ENCODE measurements at regions not wholly inside any gene's neighbourhood (a gene's known extent, or its start where the extent isn't known, plus 50 kb on each side); places are given as distances from the start of the nearest gene placed in this dataset.

DNA sequence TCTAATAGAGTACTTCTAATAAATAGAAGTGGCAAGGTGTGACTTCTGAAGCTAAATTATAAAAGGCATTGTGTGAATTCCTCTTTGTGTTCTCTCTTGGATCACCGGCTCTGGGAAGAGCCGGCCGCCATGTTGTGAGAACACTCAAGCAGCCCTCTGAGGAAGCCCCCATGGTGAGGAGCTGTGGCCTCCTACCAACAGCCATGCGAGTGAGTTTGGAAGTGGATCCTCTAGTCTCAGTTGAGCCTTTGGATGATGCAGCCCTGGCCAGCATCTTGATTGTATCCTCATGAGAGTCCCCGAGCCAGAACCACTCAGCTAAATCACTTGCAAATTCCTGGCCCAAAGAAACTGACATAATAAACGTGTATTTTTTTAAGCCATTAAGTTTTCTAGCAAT, 94.5 kb upstream of the CARD11 start:
- Histone ChIP-seq H2AK5ac (ENCODE audit: low read depth, low read length) (no peak overlapping the region), H3K9me3 (replicated peaks in 1 of 2; ENCODE audit: control insufficient read depth in 2 of 2, insufficient read depth in 1 of 2, low read depth in 1 of 2, low read length in 2 of 2) (peaks cover 0 to 2% of the 10 kb centered on the region in 2 donors), H3K79me1 (ENCODE audit: low read depth, low read length) (no peaks in the 10 kb centered on the region), H3K4me1 (ENCODE audit: control insufficient read depth in 2 of 2, insufficient read depth in 1 of 2, low read depth in 1 of 2, low read length in 2 of 2) (peaks cover 0 to 4% of the 10 kb centered on the region in 2 donors), H3K4ac (ENCODE audit: low read length) (no peak overlapping the region), H3K14ac (ENCODE audit: low read length) (no peak overlapping the region), H3K18ac (ENCODE audit: low read length) (no peak overlapping the region), H3K36me3 (replicated peaks in 1 of 2; ENCODE audit: control insufficient read depth in 2 of 2, insufficient read depth in 2 of 2, low read length in 2 of 2) (no peaks in the 10 kb centered on the region), H3K4me3 (ENCODE audit: low read length in 2 of 2) (no peak overlapping the region), H3K9ac (ENCODE audit: low read depth, low read length, poor library complexity) (no peak overlapping the region), H2BK120ac (ENCODE audit: low read depth, low read length) (no peak overlapping the region), H4K8ac (ENCODE audit: low read depth, low read length) (no peak overlapping the region), H3K23ac (ENCODE audit: low read depth, low read length, poor library complexity) (no peak overlapping the region), H3K27ac (replicated peaks; ENCODE audit: low read length) (no peak overlapping the region), H3K27me3 (ENCODE audit: control insufficient read depth in 3 of 3, insufficient read depth in 3 of 3, low read depth in 1 of 3, low read length in 3 of 3) (no peaks in the 10 kb centered on the region), H2AFZ (ENCODE audit: low read length) (no peak overlapping the region), H4K91ac (ENCODE audit: low read depth, low read length, poor library complexity) (no peak overlapping the region), H2BK5ac (ENCODE audit: low read length) (no peak overlapping the region), H2BK12ac (ENCODE audit: low read length) (no peak overlapping the region), H2BK15ac (ENCODE audit: low read length) (no peak overlapping the region), H3K4me2 (ENCODE audit: insufficient read depth, low read length, poor library complexity, severe bottlenecking) (no peak overlapping the region)
- no CpG with 5 or more reads among the region's 6 CpGs for WGBS, 2 donors (ENCODE audit: extremely low coverage in 2 of 2, insufficient read length in 2 of 2, insufficient replicate concordance in 1 of 2)
- no peak for DNase-seq (ENCODE audit: low spot score)

DNA sequence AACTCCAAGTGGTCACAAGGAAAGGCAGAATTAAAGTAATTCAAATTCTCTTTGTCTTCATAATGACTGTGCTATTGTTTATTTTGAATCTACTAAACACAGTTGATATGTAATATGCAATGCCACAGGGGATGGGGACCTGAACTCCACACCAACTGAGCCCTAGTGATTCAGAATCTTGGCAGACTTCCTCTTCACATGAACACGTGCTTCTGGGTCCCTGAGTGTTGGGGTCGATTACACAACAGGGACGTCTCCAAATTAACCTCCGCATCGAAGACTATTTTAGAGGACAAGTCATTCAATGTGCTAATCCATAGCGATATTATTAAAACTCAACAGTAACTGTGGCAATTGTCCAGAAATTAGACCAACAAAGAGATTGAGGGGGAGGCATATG, 95.3 kb upstream of the CARD11 start:
- peaks cover 0 to 5% of the 10 kb centered on the region in 2 donors for H3K4me1 ChIP-seq (ENCODE audit: control insufficient read depth in 2 of 2, insufficient read depth in 1 of 2, low read depth in 1 of 2, low read length in 2 of 2)
- H3K9me3 ChIP-seq (replicated peaks in 1 of 2; ENCODE audit: control insufficient read depth in 2 of 2, insufficient read depth in 1 of 2, low read depth in 1 of 2, low read length in 2 of 2): peaks cover 0 to 2% of the 10 kb centered on the region in 2 donors
- no peak overlapping the region for H3K4ac ChIP-seq (ENCODE audit: low read length)
- no peak overlapping the region for H3K18ac ChIP-seq (ENCODE audit: low read length)
- no peaks in the 10 kb centered on the region for H3K27me3 ChIP-seq (ENCODE audit: control insufficient read depth in 3 of 3, insufficient read depth in 3 of 3, low read depth in 1 of 3, low read length in 3 of 3)
- no CpG with 5 or more reads among the region's 6 CpGs for WGBS, 2 donors (ENCODE audit: extremely low coverage in 2 of 2, insufficient read length in 2 of 2, insufficient replicate concordance in 1 of 2)
- no peak overlapping the region for H3K9ac ChIP-seq (ENCODE audit: low read depth, low read length, poor library complexity)
- no peaks in the 10 kb centered on the region for H3K79me1 ChIP-seq (ENCODE audit: low read depth, low read length)
- H2BK120ac ChIP-seq (ENCODE audit: low read depth, low read length): no peak overlapping the region
- no peak overlapping the region for H2AFZ ChIP-seq (ENCODE audit: low read length)
- no peak overlapping the region for H2BK12ac ChIP-seq (ENCODE audit: low read length)
- no peak overlapping the region for H3K14ac ChIP-seq (ENCODE audit: low read length)
- no peak for DNase-seq (ENCODE audit: low spot score)
- no peak overlapping the region for H2BK5ac ChIP-seq (ENCODE audit: low read length)
- H3K27ac ChIP-seq (replicated peaks; ENCODE audit: low read length): no peak overlapping the region
- H2BK15ac ChIP-seq (ENCODE audit: low read length): no peak overlapping the region
- no peak overlapping the region for H3K4me3 ChIP-seq (ENCODE audit: low read length in 2 of 2)
- no peaks in the 10 kb centered on the region for H3K36me3 ChIP-seq (replicated peaks in 1 of 2; ENCODE audit: control insufficient read depth in 2 of 2, insufficient read depth in 2 of 2, low read length in 2 of 2)
- H2AK5ac ChIP-seq (ENCODE audit: low read depth, low read length): no peak overlapping the region
- H3K23ac ChIP-seq (ENCODE audit: low read depth, low read length, poor library complexity): no peak overlapping the region
- H4K91ac ChIP-seq (ENCODE audit: low read depth, low read length, poor library complexity): no peak overlapping the region
- no peak overlapping the region for H3K4me2 ChIP-seq (ENCODE audit: insufficient read depth, low read length, poor library complexity, severe bottlenecking)
- H4K8ac ChIP-seq (ENCODE audit: low read depth, low read length): no peak overlapping the region

DNA sequence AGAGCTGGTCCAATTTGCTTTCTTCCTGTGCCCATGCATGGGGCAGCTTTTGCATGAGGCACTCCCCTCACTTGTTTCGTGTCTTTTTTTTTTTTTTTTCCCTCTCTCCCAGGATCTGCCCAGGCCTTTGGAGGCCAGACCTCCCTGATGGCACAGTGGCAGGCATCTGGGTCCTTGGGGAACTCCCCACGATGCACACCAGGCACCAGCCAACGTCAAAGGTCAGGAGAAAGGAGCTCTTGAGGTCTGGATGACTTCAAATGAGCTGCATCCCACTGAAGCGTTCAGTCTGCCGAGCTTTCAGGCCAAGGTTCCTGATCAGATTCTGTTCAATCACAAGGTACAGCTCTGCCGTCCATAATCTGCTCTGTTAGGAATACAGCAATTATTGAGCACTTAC, 97.2 kb upstream of the CARD11 start:
- H3K79me1 ChIP-seq (ENCODE audit: low read depth, low read length): no peaks in the 10 kb centered on the region
- no peaks in the 10 kb centered on the region for H3K27me3 ChIP-seq (ENCODE audit: control insufficient read depth in 3 of 3, insufficient read depth in 3 of 3, low read depth in 1 of 3, low read length in 3 of 3)
- no peak overlapping the region for H2AFZ ChIP-seq (ENCODE audit: low read length)
- H3K14ac ChIP-seq (ENCODE audit: low read length): no peak overlapping the region
- H3K23ac ChIP-seq (ENCODE audit: low read depth, low read length, poor library complexity): no peak overlapping the region
- H3K27ac ChIP-seq (replicated peaks; ENCODE audit: low read length): no peak overlapping the region
- H3K4ac ChIP-seq (ENCODE audit: low read length): no peak overlapping the region
- DNase-seq (ENCODE audit: low spot score): no peak
- no peak overlapping the region for H3K4me3 ChIP-seq (ENCODE audit: low read length in 2 of 2)
- no peak overlapping the region for H2BK120ac ChIP-seq (ENCODE audit: low read depth, low read length)
- no peak overlapping the region for H2BK5ac ChIP-seq (ENCODE audit: low read length)
- peaks cover 0 to 4% of the 10 kb centered on the region in 2 donors for H3K4me1 ChIP-seq (ENCODE audit: control insufficient read depth in 2 of 2, insufficient read depth in 1 of 2, low read depth in 1 of 2, low read length in 2 of 2)
- H2BK12ac ChIP-seq (ENCODE audit: low read length): no peak overlapping the region
- no peak overlapping the region for H4K91ac ChIP-seq (ENCODE audit: low read depth, low read length, poor library complexity)
- H3K36me3 ChIP-seq (replicated peaks in 1 of 2; ENCODE audit: control insufficient read depth in 2 of 2, insufficient read depth in 2 of 2, low read length in 2 of 2): no peaks in the 10 kb centered on the region
- WGBS, 2 donors (ENCODE audit: extremely low coverage in 2 of 2, insufficient read length in 2 of 2, insufficient replicate concordance in 1 of 2): no CpG with 5 or more reads among the region's 6 CpGs
- H3K9ac ChIP-seq (ENCODE audit: low read depth, low read length, poor library complexity): no peak overlapping the region
- H4K8ac ChIP-seq (ENCODE audit: low read depth, low read length): no peak overlapping the region
- H2AK5ac ChIP-seq (ENCODE audit: low read depth, low read length): no peak overlapping the region
- H3K18ac ChIP-seq (ENCODE audit: low read length): no peak overlapping the region
- H3K9me3 ChIP-seq (replicated peaks in 1 of 2; ENCODE audit: control insufficient read depth in 2 of 2, insufficient read depth in 1 of 2, low read depth in 1 of 2, low read length in 2 of 2): peaks cover 0 to 2% of the 10 kb centered on the region in 2 donors
- H2BK15ac ChIP-seq (ENCODE audit: low read length): no peak overlapping the region
- no peak overlapping the region for H3K4me2 ChIP-seq (ENCODE audit: insufficient read depth, low read length, poor library complexity, severe bottlenecking)

DNA sequence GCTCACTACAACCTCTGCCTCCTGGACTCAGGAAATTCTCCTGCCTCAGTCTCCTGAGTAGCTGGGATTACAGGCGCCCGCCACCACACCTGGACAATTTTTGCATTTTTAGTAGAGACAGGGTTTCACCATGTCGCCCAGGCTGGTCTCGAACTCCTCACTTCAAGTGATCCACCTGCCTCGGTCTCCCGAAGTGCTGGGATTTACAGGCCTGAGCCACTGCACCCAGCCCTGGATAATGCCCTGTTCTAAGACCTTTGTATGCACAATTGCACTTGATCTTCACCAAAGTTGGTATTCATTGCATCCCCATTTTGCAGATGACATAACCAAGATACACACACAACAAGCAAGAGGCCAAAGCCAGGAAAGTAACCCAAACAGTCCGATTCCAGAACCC, 97.7 kb upstream of the CARD11 start:
- no peak overlapping the region for H2BK120ac ChIP-seq (ENCODE audit: low read depth, low read length)
- H3K4me3 ChIP-seq (ENCODE audit: low read length in 2 of 2): no peak overlapping the region
- H3K4ac ChIP-seq (ENCODE audit: low read length): no peak overlapping the region
- H3K9me3 ChIP-seq (replicated peaks in 1 of 2; ENCODE audit: control insufficient read depth in 2 of 2, insufficient read depth in 1 of 2, low read depth in 1 of 2, low read length in 2 of 2): peaks cover 0 to 2% of the 10 kb centered on the region in 2 donors
- no peaks in the 10 kb centered on the region for H3K27me3 ChIP-seq (ENCODE audit: control insufficient read depth in 3 of 3, insufficient read depth in 3 of 3, low read depth in 1 of 3, low read length in 3 of 3)
- H3K79me1 ChIP-seq (ENCODE audit: low read depth, low read length): no peaks in the 10 kb centered on the region
- no peak overlapping the region for H3K4me2 ChIP-seq (ENCODE audit: insufficient read depth, low read length, poor library complexity, severe bottlenecking)
- no peak overlapping the region for H3K14ac ChIP-seq (ENCODE audit: low read length)
- H3K23ac ChIP-seq (ENCODE audit: low read depth, low read length, poor library complexity): no peak overlapping the region
- H3K18ac ChIP-seq (ENCODE audit: low read length): no peak overlapping the region
- H2BK5ac ChIP-seq (ENCODE audit: low read length): no peak overlapping the region
- H3K9ac ChIP-seq (ENCODE audit: low read depth, low read length, poor library complexity): no peak overlapping the region
- WGBS, 2 donors (ENCODE audit: extremely low coverage in 2 of 2, insufficient read length in 2 of 2, insufficient replicate concordance in 1 of 2): no CpG with 5 or more reads among the region's 7 CpGs
- H2AFZ ChIP-seq (ENCODE audit: low read length): no peak overlapping the region
- no peak overlapping the region for H3K27ac ChIP-seq (replicated peaks; ENCODE audit: low read length)
- no peak overlapping the region for H4K91ac ChIP-seq (ENCODE audit: low read depth, low read length, poor library complexity)
- no peaks in the 10 kb centered on the region for H3K36me3 ChIP-seq (replicated peaks in 1 of 2; ENCODE audit: control insufficient read depth in 2 of 2, insufficient read depth in 2 of 2, low read length in 2 of 2)
- no peak for DNase-seq (ENCODE audit: low spot score)
- peaks cover 0 to 4% of the 10 kb centered on the region in 2 donors for H3K4me1 ChIP-seq (ENCODE audit: control insufficient read depth in 2 of 2, insufficient read depth in 1 of 2, low read depth in 1 of 2, low read length in 2 of 2)
- H4K8ac ChIP-seq (ENCODE audit: low read depth, low read length): no peak overlapping the region
- no peak overlapping the region for H2AK5ac ChIP-seq (ENCODE audit: low read depth, low read length)
- no peak overlapping the region for H2BK15ac ChIP-seq (ENCODE audit: low read length)
- no peak overlapping the region for H2BK12ac ChIP-seq (ENCODE audit: low read length)
